Hematopoietic multipotent progenitor cell treated with erythropoietin and hydrocortisone succinate and interleukin-3 and kit ligand, for 17 days (in vitro differentiated cells): ENCODE measurements at regions not wholly inside any gene's neighbourhood (a gene's known extent, or its start where the extent isn't known, plus 50 kb on each side); places are given as distances from the start of the nearest gene placed in this dataset.
"Not testable (repeated sequence)": the region's sequence is repeated elsewhere in the genome, so short reads cannot be mapped to it uniquely, and the experiment has no call there.

Experiments used
- DNase-seq: peaks from one replicate; pipeline ENCODE4 v3.0.0-alpha.2; 2015; ENCODE audit warnings: low spot score

DNA sequence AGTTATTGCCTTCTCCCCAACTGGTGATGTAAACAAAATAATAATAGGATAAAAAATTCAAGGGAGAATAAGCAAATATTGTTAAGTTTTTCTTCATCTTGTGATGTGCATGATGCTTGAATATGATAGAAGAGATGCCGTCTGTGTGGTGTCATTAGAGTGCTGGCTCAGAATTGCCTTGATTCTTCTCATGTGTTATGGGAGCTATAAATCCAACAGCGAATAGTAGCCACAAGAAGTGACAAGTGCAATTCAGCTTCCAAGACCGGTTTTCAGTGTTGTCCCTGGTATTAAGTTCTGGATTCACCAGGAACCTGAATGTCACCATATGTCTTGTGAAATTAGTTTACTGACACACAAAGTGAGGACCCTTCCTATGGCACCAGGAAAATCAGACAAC is 547.0 kb downstream of the NSUN3 start:
- DNase-seq = no peak

DNA sequence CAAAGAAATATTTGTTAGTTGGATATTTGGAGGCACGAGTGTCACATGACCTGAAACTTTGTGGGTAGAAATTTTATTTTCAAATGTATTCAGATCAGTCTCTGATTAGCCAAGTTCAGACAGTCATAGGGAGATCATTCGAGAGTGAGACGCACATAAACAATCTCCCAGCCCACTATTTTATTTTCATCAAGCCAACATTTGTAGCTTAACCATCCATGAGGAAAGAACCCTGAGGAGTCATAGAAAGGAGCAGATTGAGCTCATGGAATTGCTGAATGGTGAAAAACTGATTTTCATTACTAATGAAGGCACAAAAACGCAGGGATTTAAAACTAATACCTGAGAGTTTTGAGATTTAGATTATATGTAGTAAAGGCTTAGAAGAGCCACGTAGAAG is 548.7 kb downstream of the NSUN3 start:
- DNase-seq = no peak

DNA sequence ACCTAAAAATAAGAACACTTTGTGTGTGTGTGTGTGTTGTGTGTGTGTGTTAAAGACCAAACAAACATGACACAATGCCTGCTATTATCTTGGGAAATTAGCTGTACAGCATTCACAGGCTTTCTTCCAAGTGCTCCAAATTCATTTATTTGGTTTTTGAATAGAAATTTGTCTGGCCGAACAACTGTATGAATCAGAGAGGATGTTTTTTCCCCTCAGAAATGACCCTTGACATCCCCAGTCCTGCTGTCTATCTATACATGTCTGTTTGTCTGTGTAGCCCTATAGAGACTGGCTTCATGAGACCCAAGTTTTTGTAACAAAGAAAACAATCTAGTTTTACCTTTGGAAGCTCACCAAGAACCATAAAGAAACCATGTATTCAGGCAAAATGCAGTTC is 549.8 kb downstream of the NSUN3 start:
- DNase-seq = no peak

DNA sequence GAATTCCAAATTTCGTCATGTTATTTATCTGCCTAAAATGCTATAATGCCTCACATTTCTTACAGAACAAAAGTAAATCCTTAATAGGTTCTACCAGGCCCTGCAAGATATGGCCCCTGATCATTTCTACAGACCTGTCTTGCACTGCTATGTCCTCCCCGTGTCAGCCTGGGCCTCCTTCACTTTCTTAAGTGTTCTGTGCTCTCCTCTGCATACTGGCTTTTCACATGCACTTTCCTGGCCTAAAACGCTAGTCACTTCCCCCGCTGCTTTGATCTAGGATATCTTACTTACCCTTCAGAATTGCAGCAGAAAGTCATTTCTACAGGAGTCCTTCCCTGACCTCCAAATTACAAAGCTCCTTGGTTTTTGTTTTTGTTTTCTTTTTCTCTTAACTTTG is 551.3 kb downstream of the NSUN3 start:
- no peak for DNase-seq

DNA sequence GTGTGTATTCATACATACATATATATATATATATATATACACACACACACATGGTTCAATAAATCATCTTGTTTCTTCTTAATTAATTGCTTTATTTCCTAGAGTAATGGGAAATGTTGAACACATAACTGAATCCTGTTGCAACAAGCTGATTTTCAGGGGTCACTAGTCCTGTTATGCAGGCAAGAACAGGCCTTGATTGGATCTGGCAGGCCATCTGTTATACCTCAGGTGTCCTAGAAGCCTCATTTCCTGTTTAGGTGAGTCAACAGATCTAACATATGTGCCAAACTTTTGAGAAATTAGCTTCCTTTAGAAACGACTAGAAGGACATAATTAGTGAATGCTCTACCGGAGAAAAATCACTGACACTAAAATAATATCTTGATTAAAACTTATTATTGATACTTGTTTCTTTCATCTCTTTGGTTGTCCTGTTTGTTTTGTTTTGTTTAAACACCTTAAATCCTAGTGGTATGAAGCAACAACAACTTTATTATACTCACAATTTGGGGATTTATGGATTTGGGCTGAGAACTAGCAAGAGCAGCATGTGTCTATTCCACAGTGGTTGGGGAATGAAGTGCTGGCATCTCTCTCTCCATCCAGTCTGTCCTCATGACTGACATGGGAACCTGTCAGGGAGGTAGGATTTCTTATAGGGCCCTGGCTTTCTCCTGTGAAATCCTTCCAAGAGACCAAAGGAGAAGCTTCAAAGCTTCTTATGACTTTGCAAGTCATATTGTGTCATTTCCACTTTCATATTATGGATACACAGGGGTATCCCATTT is 552.6 kb downstream of the NSUN3 start:
- DNase-seq = no peak

DNA sequence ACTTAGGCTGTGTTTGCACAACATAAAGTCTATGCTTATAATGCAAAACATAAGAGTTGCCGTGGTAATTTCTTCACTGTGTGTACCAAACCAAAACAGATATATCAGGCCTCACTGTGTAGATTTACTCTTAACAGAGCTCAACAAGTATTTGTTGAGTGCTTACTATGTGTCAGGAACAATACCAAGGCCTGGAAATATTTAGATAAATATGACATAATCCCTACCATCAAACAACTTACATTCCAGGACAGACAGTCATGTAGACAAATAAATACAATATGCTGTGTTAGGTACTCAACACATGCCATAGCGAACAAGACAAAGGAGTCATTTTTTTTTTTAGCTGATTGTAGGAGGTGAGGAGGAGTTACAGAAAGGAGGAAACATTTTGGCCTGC is 554.0 kb downstream of the NSUN3 start:
- DNase-seq = no peak

DNA sequence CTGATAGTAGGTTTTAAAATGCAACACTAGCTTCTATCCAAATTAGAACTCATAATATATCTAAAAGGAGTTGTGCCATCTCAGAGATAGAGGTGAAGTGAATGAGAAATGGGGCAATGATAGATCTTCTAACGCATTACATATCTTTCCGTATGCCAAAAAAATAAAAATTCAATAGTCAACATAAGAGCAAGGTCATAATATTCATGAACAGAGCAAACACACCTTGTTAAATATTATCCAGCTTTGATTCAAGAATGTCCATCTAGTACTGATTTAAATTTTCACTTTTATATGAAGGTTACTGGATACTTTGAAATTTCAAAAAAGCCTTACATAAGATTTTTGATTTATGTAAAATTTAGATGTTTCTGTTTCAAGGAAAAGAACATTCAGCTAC is 554.5 kb downstream of the NSUN3 start:
- no peak for DNase-seq

DNA sequence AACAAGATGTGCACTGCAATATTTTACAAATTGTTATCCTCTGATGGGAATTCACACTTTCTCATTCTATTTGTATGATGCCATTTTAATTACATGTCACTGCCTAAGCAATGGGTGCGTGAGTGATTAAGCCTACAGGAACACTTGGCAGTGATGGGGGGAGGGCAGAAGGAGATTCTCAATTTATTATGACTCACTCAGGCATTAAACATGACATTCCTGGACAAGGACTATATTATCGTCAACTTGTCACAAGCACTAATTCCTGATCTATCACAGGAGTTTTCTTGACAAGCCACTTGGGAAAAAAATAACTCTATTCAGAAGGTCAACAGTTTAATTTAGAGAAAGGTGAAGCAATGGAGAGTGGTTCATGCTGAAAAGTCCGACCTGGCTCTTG is 556.8 kb downstream of the NSUN3 start:
- no peak for DNase-seq

DNA sequence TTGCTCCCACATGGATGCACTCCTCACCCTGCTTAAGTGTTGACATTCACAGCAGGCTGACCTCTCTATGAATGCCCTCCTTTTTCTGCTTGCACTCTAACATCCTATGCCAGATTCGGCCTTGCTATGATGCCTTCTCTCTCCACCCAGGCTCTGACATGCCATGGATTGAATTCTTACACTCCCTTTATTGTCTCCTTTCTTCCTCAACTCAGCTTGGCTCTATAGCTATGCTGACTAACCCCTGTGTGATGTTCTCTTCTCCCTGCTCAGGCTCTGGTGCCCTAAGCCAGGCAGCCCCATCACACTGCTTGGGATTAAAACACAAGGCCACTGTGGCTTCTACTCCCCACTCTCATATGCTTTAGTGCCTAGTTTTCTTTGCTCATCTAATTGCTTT is 563.7 kb downstream of the NSUN3 start:
- DNase-seq = no peak

DNA sequence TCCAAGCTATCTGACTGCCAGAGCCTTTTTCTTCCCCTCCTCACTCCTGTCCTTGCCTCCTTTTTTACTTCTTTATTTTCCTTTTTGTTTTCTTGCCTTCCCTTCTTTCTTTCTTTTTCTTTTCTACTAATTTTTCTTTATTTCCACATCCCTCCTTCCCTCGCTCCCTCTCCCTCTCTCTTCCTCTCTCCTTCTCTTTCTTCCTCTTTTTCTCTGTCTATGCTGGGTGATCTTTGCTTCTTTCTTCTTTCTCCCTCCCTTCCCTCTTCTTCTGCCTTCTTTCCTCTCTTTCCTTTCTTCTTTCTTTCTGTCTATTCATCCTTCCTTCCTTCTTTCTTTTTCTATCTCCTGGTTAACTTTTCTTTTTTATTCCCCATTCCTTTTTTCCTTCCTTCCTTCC is 564.8 kb downstream of the NSUN3 start:
- DNase-seq = no peak

DNA sequence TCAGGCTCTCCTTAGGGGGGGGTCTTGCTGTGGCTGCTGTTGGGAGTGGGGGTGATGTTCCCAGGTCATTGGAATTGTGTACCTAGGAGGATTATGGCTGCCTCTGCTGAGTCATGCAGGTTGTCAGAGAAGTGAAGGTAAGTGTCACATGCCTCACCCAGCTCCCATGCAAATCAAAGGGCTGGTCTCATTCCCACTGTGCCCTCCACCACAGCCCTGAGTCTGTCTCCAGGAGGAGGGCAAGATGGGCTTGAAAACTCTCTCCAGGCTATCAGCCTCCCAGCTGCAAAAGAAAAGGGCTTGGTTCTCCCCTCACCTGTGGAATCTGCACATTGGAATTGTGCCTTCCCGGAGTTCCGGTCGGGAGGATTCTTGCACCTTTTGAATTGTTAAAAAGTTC is 580.5 kb downstream of the NSUN3 start:
- DNase-seq = no peak

DNA sequence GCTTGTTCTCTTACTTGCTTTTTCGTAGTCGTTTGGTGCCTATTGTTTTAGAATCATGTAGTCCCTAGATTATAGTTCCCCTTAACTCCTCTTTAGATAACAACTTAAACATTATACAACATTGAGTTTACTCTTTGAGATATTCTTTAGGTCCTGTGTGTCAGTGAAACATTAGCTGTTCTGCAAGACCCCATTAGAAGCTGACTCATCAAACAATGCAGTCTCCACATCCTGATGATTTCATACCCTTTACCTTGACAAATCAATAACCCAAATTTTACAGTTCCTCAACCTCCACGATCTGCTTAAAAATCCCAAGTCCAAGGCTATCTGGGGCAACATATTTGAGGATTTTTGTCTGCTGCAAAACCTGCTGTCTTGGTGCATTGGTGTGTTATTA is 582.9 kb downstream of the NSUN3 start:
- DNase-seq = no peak

DNA sequence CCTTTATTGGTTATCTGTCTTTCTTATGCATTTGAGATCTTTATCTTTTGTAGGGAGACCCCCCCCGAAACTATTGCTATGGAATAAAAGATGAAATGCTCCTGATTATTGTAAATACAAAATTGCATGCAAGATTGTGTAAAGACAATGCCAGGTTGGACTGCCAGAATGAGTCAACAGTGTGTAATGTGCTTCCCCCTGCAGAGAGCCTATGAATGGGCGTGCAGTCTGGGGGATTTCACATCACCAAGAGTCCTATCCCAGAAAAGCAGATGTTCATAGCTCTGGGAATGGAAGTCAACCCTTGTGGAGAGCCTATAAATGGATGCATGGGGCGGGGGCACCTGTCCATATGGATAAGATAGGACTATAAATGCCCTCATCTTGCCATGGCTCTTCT is 584.3 kb downstream of the NSUN3 start:
- DNase-seq = no peak

DNA sequence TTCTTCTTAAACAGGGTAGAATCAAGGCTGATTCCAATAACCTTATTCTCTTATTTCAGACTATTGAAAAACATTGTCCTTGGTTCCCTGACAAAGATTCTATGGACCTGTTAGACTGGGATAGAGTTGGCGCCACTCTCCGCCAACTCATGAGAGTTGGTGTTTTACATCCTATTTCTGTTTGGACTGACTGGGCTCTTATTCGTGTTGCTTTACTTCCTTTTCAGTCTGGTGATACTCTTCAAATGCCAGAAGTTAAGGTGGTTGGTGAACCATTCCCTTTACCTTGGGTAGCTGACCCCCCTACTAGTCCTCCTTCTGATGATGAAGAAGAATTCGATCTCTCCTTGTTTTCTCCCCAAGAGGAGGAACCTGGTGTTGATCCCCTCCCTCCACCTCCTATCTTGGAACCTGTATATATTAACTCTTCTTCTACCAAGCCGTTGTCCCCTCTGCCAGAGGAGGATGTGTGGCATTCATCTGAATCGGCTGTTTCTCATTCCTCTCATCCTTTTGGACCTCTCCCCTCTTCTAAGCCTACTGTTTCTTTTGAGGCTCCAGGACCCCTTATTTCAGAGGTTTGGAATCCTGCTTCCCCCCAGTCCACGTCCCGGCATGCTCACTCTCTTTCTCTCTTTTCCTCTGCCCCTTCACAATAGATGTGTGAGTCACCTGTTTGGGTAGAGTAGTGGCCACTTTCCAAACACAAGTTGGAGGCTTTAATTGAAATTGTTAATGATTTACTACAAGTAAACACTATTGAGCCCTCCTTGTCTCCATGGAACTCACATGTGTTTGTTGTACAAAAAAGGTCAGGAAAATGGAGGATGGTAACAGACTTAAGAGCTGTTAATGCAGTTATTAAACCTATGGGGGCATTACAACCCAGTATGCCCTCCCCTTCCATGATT is 585.7 kb downstream of the NSUN3 start:
- DNase-seq = not testable (repeated sequence)

DNA sequence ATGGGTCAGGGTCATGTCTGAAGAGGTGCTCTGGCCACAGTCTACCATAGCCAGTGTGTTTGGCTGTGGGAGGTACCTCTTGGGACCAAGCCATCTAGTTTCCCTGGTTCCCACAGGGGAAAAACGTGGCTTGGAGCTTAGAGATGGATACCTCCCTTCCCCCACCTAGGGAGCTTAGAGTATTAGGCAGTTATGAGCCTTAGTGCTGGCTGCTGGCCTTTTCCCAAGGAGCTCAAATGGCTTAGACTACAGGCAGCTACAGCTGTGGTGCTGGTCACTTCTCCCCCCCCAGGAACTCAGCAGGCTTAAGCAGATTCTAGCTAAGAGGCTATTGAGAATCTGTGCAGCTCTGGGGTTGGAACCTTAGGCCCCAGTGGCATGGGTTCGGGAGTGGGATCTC is 591.2 kb downstream of the NSUN3 start:
- DNase-seq = no peak

DNA sequence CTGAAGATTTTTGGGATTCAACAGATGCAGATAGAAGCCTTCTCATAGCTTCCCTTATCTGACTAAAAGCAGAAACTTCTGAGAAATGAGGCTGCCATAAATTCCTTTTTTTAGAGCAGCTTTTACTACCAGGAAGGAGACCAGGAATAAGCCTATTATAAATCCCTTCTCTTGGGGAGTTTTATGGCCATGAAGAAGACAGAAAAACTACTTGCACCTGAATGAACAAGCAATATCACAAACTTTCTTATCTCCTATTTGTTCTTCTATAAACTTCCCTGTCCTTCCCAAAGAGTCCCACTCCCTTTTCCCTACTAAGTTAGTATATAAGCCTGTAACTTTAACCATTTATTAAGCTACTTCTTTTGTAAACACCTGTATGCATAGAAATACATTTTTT is 603.1 kb downstream of the NSUN3 start:
- no peak for DNase-seq

DNA sequence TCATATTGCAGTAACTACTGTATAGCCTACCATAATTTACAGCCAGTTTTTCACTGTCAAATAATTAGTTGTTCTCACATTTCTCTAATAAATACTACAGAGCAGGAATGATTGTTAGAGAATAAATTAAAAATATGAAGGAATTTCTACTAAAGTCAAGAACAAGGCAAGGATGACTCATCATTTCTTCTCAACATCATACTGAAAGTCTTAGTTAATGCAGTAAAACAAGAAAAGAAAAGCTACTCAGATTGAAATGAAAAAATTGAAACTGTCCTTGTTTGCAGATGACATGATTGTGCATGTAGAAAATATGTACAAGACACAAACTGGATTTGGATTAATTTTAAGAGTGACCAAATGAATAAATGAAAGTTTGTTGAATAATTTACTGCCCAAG is 608.2 kb downstream of the NSUN3 start:
- DNase-seq = no peak

DNA sequence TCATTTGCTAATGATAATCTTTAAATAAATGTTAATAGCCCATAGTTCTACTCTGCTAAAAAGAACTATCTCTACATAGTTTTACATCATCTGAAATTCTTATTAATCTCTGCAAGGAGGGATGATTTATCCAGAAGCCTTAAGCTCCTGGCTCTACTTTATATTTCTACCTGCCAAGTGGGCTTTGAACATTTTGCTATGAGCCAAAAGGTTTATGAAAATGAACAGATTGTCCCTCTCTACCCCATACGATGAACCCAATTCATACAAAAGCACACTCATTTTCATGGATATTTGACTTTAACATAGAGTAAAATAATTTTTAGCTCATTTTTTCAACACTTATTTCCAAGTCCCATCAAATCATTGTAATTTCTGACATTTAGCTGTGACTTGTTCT is 611.0 kb downstream of the NSUN3 start:
- DNase-seq = no peak

DNA sequence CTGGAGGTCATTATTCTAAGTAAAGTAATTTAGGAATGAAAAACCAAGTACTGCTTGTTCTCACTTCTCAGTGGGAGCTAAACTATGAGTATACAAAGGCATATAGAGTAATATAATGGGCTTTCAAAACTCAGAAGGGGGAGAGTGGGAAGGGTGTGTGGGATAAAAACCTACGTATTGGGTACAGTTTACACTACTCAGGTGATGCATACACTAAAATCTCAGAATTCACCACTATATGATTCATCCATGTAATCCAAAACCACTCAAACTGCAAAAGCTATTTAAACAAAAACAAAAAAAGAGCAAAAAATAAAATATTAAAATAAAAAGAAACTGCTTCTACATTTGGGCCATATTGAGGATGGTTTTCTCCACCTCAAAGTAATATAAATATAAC is 623.3 kb downstream of the NSUN3 start:
- DNase-seq = no peak

DNA sequence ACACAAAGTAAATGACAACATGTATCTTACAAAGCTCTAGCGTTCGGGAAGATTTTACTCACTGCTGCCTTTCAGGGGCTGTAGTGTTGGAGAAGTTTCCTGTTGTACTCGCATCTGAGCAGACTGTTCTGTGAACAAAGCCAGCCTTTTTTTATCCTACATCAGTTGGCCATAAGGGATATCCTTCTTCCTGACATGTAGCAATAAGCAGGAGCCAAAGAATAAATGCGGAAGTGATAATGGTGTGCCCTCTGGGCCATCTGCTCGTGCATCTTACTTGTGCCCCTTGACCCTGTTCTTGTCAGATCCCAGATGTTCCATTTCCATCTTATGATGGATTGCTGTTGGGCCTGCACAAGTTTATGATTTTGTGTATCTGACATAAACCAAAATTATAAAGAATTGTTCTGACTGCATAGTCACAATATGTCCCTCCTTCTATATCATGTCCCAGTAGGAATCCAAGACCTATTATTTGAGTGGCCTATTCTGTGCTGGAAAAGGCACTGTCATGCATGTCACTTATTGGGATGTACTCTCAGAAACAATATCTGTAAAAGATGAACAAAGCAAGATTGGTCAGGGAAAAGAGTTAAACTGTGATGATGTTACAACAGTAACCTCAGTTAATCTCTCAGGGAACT is 631.3 kb downstream of the NSUN3 start:
- no peak for DNase-seq

DNA sequence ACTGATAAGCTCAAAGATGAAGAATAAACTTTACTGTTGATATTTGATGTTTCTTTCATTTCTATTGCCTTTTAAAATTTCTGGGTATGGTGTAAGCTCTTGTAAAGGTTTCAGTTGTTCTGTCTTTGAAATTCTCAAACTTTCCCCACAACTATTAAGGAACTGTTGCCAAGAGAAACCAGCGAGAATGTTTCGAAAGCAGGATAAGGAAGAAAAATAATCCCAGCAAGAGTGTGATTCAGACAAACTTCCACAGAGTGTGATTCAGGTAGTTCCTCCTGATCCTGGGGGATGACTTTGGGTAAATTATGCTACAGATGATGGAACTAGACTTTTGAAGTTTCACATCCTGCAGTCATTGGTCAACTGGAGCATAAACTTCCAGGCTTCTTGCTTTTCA is 632.0 kb downstream of the NSUN3 start:
- DNase-seq = no peak

DNA sequence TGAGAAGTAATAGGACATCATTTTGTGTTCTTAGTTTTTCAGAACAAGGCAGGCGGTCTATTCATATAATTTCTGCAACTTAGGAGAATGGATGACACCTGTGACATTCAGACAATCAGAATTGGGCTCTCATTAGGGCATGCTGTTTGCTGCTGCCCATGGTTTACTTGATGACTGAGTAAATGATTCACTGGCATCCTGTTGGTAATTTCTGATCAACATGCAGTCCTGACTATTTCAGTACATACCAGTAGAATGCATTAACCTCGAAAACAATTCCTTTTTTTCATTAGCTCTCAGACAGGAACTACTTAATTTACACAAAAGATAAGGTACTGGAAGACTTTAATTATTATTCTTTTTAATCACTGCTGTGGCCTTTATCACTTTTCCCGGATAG is 641.6 kb downstream of the NSUN3 start:
- no peak for DNase-seq
